GM21576 (cell line): ENCODE measurements at regions not wholly inside any gene's neighbourhood (a gene's known extent, or its start where the extent isn't known, plus 50 kb on each side); places are given as distances from the start of the nearest gene placed in this dataset.

Source experiments
- ATAC-seq: cut with Tn5 transposase; IDR thresholded peaks from one replicate; pipeline ENCODE4 v1.9.1; 2021; ENCODE audit warnings: mild to moderate bottlenecking, moderate library complexity; ENCODE audit not compliant: unreplicated experiment

DNA sequence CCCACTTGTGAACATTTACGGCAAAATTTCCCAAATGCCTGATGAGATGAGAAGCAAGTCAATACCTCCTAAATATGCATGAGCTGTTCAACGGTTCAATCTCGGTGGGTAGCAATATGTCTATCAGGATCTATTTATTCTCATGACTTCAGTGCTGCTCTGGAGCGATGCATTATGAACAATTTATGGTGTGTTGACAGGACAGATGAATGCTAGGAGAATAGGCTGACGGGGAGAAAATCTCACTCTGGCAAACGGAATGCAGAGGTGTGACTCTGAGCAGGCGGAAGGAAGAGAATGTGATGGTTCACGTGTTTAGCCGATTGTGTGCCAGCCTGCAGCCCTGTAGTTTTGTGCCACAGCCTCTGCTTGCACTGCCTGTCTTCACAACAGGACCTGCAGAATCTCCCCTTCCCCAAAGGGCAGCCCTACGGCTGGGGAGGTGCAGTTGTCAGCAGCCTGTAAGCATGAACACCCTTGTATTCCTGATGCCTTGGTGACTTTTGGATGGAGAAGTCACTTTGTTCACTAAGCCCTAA, 345.2 kb downstream of the PHKB start:
- no peak for ATAC-seq

DNA sequence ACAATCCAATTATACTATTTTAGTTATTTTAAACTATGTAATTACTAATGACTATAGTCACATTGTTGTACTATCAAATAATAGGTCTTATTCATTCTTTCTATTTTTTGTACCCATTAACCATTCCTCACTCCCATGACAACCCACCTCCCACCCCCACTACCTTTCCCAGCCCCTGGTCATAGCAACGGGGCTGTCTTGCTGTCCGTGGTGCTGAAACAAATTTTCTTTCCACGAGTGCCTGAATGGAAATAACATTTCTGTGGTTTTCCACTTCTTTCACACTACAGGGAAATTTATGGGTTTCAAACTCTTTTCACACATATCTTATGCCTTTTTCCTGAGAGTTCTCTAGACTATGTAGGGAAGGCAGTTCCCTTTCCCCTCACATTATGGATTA, 326.6 kb downstream of the PHKB start:
- no peak for ATAC-seq

DNA sequence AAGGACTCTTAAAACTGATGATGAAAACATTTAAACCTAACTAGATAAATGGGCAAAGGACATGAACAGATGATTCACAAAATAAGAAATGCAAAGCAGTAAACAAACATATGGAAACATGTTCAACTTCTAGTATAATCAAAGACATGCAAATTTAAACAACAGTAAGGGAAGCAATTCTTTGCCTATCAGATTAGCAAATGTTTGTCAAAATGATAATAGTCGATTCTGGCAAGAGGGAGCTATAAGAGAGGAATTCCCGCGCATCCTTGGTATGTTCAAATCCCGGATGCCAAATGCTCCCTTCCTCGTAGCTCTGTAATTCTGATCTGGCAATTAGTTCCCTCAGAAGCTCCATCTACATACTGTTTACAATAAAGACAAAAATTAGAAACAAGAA, 320.5 kb downstream of the PHKB start:
- no peak for ATAC-seq

DNA sequence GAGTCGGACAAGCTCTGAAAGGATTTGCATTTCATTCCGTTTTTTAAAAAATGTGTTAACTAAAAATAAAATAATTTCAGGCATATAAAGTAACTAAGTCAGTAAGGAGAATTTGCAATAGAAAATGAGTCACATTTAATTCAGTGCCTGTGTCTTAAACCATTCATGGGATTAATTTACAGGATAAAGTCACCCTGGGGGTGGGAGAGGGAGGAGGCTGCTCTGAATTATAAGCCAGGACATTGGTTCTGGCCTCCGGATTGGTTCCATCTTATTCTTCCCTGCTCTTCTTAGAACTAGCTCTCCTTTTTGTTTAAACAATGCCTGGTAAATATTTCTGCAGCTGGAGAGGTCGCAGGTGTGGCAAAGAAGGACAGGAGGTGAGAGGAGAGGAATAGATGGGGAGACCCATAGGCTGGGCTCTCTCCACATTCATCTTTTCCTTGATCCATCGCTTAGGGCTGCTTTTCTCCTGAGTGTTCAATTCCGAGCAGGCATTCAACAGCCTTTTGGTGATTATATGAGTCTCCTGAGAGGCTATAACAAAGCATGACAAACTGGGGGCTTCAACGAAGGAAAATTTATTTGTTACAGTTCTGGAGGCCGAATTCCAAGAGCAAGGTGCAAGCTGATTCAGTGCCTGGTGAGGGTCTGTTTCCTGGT, 319.2 kb downstream of the PHKB start:
- no peak for ATAC-seq

DNA sequence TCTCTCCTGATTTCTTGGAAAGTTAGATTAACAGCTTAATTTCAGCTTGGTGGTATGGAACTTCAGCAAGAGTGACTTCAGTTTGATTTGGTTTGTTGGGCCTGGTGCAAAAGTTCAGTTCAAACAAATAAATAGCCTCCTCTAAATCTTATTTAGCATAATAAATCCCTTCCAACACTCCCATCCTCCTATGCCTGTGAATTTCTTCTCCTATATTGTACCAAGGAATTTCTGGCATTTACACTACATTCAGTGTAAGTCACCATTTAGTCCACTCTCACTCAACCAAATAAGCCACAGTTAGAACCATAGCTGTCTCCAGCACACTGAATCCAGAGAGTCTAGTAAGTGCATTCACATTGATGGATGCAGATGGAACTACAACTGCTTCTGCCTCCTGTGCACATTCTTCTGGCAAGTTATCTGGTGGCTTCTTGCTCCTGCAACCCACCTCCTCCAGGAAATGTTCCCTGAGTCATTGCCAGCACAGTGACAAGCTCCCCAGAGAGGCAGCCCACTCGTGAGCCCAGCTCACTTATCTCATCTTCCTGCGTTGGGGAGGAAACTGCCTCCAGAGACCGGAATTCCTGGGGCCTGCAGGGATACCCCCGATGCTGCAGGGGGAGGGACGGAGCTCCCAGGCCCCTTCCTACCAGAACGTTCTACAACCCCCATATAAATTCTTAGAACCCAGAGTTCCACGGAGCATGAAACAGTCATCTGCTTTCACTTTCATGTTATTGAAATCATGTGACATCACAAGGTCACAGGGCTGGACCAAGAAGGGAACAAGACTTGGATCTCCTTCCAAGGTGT, 318.3 kb downstream of the PHKB start:
- ATAC-seq, result peak; percentile 55

DNA sequence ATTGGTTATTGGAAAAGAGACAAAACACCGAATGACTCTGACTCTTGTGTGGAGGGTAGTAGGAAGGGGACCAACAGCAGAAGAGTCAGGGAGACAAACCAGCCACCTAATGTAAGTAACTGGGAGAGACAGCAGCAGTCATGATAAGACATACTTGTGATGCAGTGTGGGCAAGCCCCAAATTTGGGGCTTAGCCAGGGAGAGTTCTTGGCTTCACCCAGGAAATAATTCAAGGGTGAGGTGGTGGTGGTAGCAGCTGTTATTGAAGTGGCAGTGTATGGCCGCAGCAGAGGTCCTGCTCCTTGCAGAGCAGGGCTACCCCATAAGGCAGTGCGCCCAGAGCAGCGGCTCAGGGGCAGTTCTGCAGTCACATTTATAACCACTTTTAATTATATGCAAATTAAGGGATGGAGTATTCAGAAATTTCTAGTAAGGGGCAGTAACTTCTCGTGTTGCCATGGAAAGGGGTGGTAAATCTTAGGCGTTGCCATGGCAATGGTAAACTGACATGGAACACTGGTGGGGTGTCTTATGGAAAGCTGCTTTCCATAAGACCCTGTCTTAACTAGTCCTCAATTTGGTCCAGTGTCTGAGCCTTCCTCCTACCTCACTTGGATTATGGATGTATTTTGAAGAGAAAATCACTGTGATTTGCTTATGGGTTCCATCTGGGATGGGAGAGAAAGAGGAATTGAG, 317.1 kb downstream of the PHKB start:
- no peak for ATAC-seq

DNA sequence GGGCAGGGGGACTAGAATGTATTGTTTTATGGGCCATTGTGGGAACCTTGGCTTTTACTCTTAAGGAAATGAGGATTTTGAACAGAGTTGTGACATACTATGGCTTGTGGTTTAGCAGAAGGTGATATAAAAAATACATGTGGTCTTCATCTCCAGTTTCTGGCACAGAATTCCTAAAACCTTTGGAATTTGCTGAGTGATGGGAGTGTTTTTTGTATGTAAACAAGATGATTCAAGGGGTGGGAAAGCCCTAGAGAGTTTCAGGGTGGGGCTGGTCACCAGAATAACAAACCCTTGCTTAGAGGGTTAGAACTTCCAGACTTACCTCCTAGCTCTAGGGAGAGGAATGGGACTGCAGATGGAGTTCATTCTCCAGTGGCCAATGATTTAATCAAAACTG, 316.1 kb downstream of the PHKB start:
- ATAC-seq, result no peak

DNA sequence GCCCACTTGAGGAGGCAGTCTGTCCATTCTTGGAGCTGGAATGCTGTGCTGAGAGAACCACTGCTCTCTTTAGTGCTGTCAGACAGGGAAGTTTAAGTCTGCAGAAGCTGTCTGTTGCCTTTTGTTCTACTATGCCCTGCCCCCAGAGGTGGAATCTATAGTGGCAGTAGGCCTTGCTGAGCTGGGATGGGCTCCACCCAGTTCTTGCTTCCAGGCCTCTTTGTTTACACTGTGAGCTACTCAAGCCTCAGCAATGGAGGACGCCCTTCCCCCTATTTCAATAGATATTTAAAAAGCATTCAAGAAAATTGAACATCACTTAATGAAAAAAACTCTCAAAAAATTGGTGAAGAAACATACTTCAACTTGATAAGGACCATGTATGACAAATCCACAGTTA, 313.5 kb downstream of the PHKB start:
- no peak for ATAC-seq

DNA sequence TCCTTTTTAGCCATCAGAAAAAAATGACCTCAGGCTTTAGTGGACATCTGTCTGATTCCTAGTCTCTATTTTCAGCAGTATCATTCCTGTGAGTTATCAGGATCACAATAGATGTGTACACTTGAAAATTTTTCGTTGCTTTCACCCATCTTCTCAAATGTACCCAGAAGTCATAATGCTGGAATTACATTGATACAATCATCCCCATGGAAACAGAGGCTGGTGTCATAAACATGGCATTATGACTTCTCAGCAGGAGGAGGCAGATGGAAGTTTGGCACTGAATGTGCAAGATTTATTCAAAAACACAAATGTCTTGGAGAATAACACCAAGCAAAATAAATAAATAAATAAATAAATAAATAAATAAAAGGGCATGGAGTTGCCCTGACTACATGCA, 292.5 kb downstream of the PHKB start:
- ATAC-seq, result no peak
